Lower leg skin (tissue), 3 donors: ENCODE measurements at regions not wholly inside any gene's neighbourhood (a gene's known extent, or its start where the extent isn't known, plus 50 kb on each side); places are given as distances from the start of the nearest gene placed in this dataset.

ENCODE experiments used
- CTCF ChIP-seq, 3 donors: fragments of 450-650 bp; IDR thresholded peaks; one replicate each; pipeline ENCODE4 v1.5.1; 2016; ENCODE audit warnings: antibody characterized with exemption in 3 of 3, mild to moderate bottlenecking in 3 of 3, moderate library complexity in 2 of 3
- POLR2A ChIP-seq, 2 donors: fragments of 450-650 bp; IDR thresholded peaks; one replicate each; pipeline ENCODE4 v1.6.1; 2016 to 2017; ENCODE audit warnings: antibody characterized with exemption in 2 of 2, mild to moderate bottlenecking in 1 of 2, moderate library complexity in 1 of 2

GRCh38 chr9:87422999-87423398 is 74.7 kb upstream of the DAPK1 start:
- TF ChIP-seq CTCF (IDR thresholded peaks at IDR 0.05), result no peak
- TF ChIP-seq POLR2A (IDR thresholded peaks at IDR 0.05), result no peak
